ENCODE measurements at regions not wholly inside any gene's neighbourhood (a gene's known extent, or its start where the extent isn't known, plus 50 kb on each side); places are given as distances from the start of the nearest gene placed in this dataset.

GRCh38 chr1:70553567-70553956 is 142.5 kb downstream of the CTH start:
- TF ChIP-seq CTCF (IDR thresholded peaks at IDR 0.05) (no peak), POLR2AphosphoS5 (IDR thresholded peaks at IDR 0.05) (no peak)

Data from sigmoid colon (tissue), 4 donors.